Muscle of leg (tissue), 3 donors: ENCODE measurements at regions not wholly inside any gene's neighbourhood (a gene's known extent, or its start where the extent isn't known, plus 50 kb on each side); places are given as distances from the start of the nearest gene placed in this dataset.

ENCODE experiments used
- DNase-seq: peaks from one replicate; pipeline ENCODE4 v3.0.0; 2013
- H3K27ac ChIP-seq: one replicate; pipeline ENCODE4 v1.5.1; 2013; ENCODE audit warnings: mild to moderate bottlenecking, low read length, control low read depth
- H3K27me3 ChIP-seq: one replicate; pipeline ENCODE4 v1.6.1; 2013; ENCODE audit warnings: low read length; ENCODE audit not compliant: control insufficient read depth, insufficient read depth
- H3K36me3 ChIP-seq: one replicate; pipeline ENCODE4 v1.6.1; 2013; ENCODE audit warnings: low read length; ENCODE audit not compliant: control insufficient read depth, insufficient read depth
- H3K4me1 ChIP-seq: one replicate; pipeline ENCODE4 v1.6.1; 2013; ENCODE audit warnings: low read length; ENCODE audit not compliant: control insufficient read depth, insufficient read depth
- H3K4me3 ChIP-seq: one replicate; pipeline ENCODE4 v1.5.1; 2013; ENCODE audit warnings: low read length, control low read depth
- H3K9me3 ChIP-seq: replicated peaks from 2 replicates; pipeline ENCODE4 v1.6.1; 2013; ENCODE audit warnings: low read depth, low read length; ENCODE audit not compliant: control insufficient read depth
- WGBS: methylation state at CpG from one replicate; pipeline ENCODE4 v1.1.5; 2013; ENCODE audit warnings: missing lambda C conversion rate; ENCODE audit not compliant: insufficient coverage; 5-methylcytosine and 5-hydroxymethylcytosine counted together

DNA sequence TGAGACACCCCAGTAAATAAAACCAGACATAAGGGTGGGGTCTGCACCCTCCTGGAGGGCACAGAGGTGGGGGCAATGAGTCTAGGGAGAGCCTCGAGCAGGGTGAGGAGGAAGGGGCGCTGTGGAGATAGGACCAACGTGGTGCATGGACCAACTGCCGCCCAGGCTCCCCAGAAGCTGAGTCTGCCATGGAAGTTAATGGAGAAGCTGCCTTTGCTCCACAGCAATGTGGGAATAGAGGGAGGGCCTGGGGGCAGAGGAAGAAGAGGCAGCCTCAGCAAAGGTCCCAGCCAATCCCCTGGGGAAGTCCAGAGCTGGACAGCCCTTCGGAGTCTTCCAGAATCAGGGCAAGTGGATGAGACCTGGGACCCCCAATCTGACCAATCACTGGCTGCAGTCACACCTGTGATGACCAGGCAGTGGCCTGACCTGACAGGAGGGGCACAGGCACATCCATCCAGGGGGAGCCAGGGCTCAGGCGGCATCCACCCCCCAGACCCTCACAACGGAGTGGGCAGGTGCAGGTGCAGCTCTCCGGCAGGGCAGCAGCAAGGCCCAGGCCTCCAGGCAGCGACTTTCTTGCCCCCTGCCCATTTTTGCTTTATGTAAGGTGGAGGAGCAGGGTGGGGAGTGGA lies 242.2 kb upstream of the PPP2R2D start:
- H3K36me3 ChIP-seq = no peaks in the 10 kb centered on the region
- no peak for DNase-seq
- peaks cover 2% of the 10 kb centered on the region for H3K27me3 ChIP-seq
- H3K9me3 ChIP-seq = peaks cover 2% of the 10 kb centered on the region
- H3K4me3 ChIP-seq = no peak overlapping the region
- WGBS = 78% methylated on average over 7 of the region's 9 CpGs
- peaks cover 11% of the 10 kb centered on the region for H3K4me1 ChIP-seq
- H3K27ac ChIP-seq = no peak overlapping the region

GRCh38 chr10:131660427-131660826 lies 240.4 kb upstream of the PPP2R2D start:
- H3K4me1 ChIP-seq = no peaks in the 10 kb centered on the region
- WGBS = 100% methylated on average over 2 of the region's 9 CpGs

DNA sequence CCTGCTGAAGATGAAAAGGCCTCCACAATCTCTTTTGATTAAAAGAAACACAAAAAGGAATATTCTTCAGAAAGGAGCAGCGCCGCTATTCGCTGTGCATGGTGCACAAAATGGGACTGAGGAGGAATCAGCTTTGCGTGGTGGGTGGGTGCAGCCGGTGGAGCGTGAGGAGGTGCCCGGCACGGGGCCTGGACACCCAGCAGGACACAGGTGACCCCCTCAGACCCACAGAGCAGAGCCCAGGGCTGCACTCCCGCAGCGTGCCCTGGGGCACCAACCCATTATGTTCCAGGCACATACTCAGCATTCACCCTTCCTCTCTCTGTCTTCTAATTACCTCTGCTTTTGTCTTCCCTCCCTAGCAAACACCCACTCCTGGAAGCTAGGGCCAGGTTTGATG lies 238.0 kb upstream of the PPP2R2D start:
- Histone ChIP-seq H3K27me3 (peaks cover 2% of the 10 kb centered on the region), H3K36me3 (no peaks in the 10 kb centered on the region), H3K4me3 (no peak overlapping the region), H3K27ac (no peak overlapping the region), H3K9me3 (peaks cover 2% of the 10 kb centered on the region), H3K4me1 (no peaks in the 10 kb centered on the region)
- 93% methylated on average over 7 of the region's 10 CpGs for WGBS
- no peak for DNase-seq

More at GRCh38 chr10:131660427-131660826, 240.4 kb upstream of the PPP2R2D start:
- Histone ChIP-seq H3K27me3 (peaks cover 2% of the 10 kb centered on the region), H3K27ac (no peak overlapping the region), H3K9me3 (peaks cover 2% of the 10 kb centered on the region), H3K4me3 (no peak overlapping the region), H3K36me3 (no peaks in the 10 kb centered on the region)
- DNase-seq = no peak

GRCh38 chr10:131663351-131663750 lies 237.5 kb upstream of the PPP2R2D start:
- Histone ChIP-seq H3K4me1 (no peaks in the 10 kb centered on the region), H3K36me3 (no peaks in the 10 kb centered on the region), H3K27ac (no peak overlapping the region), H3K4me3 (no peak overlapping the region), H3K27me3 (peaks cover 3% of the 10 kb centered on the region), H3K9me3 (peaks cover 2% of the 10 kb centered on the region)
- 76% methylated on average over 4 of the region's 4 CpGs for WGBS
- no peak for DNase-seq

GRCh38 chr10:131666091-131666490 lies 234.7 kb upstream of the PPP2R2D start:
- peaks cover 3% of the 10 kb centered on the region for H3K27me3 ChIP-seq
- H3K36me3 ChIP-seq = no peaks in the 10 kb centered on the region
- H3K4me1 ChIP-seq = no peaks in the 10 kb centered on the region
- DNase-seq = no peak
- WGBS = no CpG with 5 or more reads among the region's 3 CpGs
- no peaks in the 10 kb centered on the region for H3K9me3 ChIP-seq
- H3K4me3 ChIP-seq = no peak overlapping the region
- H3K27ac ChIP-seq = no peak overlapping the region

GRCh38 chr10:131667047-131667446 lies 233.8 kb upstream of the PPP2R2D start:
- no peak overlapping the region for H3K27ac ChIP-seq
- no CpG with 5 or more reads among the region's 4 CpGs for whole genome bisulfite sequencing
- peaks cover 5% of the 10 kb centered on the region for H3K9me3 ChIP-seq
- H3K27me3 ChIP-seq = peaks cover 3% of the 10 kb centered on the region
- H3K36me3 ChIP-seq = no peaks in the 10 kb centered on the region
- DNase-seq = no peak
- no peaks in the 10 kb centered on the region for H3K4me1 ChIP-seq
- no peak overlapping the region for H3K4me3 ChIP-seq

DNA sequence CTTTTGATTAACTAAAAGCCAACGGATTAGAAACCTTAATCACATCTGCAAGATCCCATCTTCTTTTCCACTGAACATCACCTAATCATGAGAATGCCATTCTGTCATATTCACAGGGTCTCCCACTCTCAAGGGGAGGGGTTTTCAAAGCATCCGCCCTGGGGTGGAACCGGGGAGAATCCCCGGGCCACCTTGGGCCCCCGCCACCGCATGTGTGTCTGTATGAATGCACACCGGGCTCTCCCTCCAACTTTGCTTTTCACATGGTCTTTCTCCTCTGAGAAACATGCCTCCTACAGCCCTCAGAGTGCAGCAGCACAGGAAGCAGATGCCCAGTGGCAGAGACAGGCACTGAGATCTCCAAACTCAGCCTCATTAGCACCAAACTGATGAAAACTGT lies 233.2 kb upstream of the PPP2R2D start:
- Histone ChIP-seq H3K36me3 (no peaks in the 10 kb centered on the region), H3K27me3 (peaks cover 3% of the 10 kb centered on the region), H3K4me1 (no peaks in the 10 kb centered on the region), H3K4me3 (no peak overlapping the region), H3K9me3 (peaks cover 5% of the 10 kb centered on the region), H3K27ac (no peak overlapping the region)
- DNase-seq = no peak
- WGBS = 80% methylated on average over 2 of the region's 7 CpGs

DNA sequence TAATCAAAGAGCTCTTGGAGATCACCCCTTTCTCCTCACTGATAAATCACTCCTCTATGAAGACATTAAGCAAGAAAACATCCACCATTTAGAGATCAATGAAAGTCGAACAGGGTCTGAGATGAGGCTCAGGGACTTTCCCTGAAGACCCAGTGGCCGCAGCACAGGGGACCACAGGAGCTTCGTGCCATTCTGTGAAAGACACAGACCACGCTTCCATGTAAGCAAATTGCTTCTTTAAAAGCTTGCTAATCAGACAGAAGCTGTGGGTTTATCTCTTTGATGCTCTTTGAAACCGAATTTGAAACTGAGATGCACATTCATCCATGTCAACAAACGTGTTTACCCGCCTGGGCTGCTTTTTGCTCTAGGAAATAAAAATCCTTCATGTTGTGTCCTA lies 231.9 kb upstream of the PPP2R2D start:
- H3K4me1 ChIP-seq = no peaks in the 10 kb centered on the region
- WGBS = 87% methylated on average over 4 of the region's 7 CpGs
- H3K27me3 ChIP-seq = peaks cover 2% of the 10 kb centered on the region
- DNase-seq = no peak
- no peak overlapping the region for H3K27ac ChIP-seq
- no peak overlapping the region for H3K4me3 ChIP-seq
- peaks cover 7% of the 10 kb centered on the region for H3K9me3 ChIP-seq
- H3K36me3 ChIP-seq = no peaks in the 10 kb centered on the region

GRCh38 chr10:131669838-131670237 lies 231.0 kb upstream of the PPP2R2D start:
- Histone ChIP-seq H3K9me3 (peaks cover 7% of the 10 kb centered on the region), H3K27ac (no peak overlapping the region), H3K36me3 (no peaks in the 10 kb centered on the region), H3K4me3 (no peak overlapping the region), H3K27me3 (peaks cover 2% of the 10 kb centered on the region), H3K4me1 (no peaks in the 10 kb centered on the region)
- WGBS = 95% methylated on average over 1 of the region's 1 CpG
- no peak for DNase-seq

DNA sequence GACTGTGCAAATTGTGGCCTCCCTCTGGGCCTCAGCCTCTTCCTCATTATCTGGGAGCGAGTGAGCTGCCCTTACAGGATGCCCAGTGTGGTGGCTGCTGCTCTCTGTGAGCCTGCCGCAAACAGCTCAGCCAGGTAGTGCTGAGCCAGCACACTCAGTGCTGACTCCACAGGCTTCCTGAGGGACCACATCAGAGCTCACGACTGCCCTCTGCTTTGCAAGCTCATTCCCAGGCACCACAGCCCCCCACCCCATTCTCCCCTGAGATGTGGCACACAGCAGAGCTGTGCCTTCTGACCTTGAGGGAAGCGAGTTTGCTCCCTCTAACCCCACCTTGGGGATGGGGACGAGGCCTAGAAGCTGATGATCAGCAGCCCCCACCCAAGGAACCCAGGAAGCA lies 230.5 kb upstream of the PPP2R2D start:
- H3K4me1 ChIP-seq = no peaks in the 10 kb centered on the region
- H3K27ac ChIP-seq = no peak overlapping the region
- DNase-seq = no peak
- H3K4me3 ChIP-seq = no peak overlapping the region
- no peaks in the 10 kb centered on the region for H3K36me3 ChIP-seq
- H3K9me3 ChIP-seq = peaks cover 7% of the 10 kb centered on the region
- 81% methylated on average over 3 of the region's 5 CpGs for WGBS
- peaks cover 2% of the 10 kb centered on the region for H3K27me3 ChIP-seq

DNA sequence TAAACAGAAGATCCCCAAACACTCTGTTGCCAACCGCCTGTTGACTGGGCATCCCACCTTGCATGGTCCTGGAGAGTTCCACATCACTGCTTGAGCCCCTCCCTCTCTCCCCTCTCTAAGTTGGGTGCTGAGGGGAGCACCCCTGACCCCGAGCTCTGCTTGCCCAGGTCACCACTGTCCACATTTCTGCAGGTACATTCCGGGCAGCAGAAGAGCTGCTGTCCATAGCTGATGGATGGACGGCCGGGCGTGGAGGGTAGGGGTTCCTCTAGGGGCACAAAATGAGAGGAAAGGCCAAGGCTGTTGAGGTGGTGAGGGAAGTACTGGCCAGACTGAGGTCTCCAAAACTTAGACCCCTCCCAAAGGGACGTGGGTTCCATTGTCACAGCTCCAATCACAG lies 227.4 kb upstream of the PPP2R2D start:
- Histone ChIP-seq H3K27me3 (no peaks in the 10 kb centered on the region), H3K9me3 (peaks cover 7% of the 10 kb centered on the region), H3K4me1 (no peaks in the 10 kb centered on the region), H3K4me3 (no peak overlapping the region), H3K36me3 (no peaks in the 10 kb centered on the region), H3K27ac (no peak overlapping the region)
- WGBS = no CpG with 5 or more reads among the region's 7 CpGs
- DNase-seq = no peak
